ELF-1 (cell line): ENCODE measurements at regions not wholly inside any gene's neighbourhood (a gene's known extent, or its start where the extent isn't known, plus 50 kb on each side); places are given as distances from the start of the nearest gene placed in this dataset.
"Not testable (repeated sequence)": the region's sequence is repeated elsewhere in the genome, so short reads cannot be mapped to it uniquely, and the experiment has no call there.

Experiments used
- DNase-seq: peaks from one replicate; pipeline ENCODE4 v3.0.0-alpha.2; 2016; ENCODE audit warnings: low read depth, low spot score

DNA sequence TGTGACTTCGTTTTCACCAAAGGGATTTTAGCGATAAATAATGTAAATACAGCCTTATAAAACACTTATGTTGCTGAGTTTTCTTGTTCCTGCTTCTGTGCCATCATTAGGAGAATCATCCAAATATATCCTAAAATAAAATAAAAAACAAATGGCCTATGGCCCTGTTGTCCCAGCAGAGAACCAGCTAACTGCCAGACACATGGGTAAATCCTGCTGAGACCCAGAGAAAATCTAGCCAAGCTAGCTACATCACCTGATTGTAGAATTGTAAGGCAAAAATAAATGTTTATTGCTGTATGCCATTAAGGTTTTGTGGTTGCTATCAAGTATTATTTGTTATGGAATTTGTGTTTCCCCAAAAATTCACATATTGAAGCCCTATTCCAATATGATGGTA lies 631.2 kb upstream of the SYNCRIP start:
- DNase-seq, result no peak

DNA sequence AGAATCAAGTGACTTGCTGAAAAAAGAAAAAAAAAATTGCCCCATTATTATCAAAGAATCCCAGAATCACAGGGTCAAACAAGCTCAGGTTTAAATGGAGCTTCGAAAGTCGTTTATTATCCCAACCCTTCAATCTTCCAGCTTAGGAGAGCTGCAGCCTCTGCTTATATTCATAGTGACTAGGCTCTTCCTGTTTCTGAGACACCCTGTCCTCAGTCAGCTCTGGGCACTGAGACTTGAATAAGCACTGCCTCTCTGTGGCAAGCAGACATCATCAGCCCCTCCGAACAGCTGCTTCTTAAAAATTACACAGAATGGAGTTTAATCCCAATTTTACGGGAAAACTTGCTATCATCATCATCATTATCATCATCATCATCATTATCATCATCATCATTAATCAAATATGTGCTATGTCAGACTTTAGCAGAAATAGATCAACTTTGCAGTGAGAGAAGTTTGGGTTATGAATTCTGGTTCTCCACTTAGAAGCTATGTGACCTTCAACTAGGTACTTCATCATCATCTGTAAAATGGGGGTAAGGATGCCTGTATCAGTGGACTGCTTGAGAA lies 614.0 kb upstream of the SYNCRIP start:
- no peak for DNase-seq

DNA sequence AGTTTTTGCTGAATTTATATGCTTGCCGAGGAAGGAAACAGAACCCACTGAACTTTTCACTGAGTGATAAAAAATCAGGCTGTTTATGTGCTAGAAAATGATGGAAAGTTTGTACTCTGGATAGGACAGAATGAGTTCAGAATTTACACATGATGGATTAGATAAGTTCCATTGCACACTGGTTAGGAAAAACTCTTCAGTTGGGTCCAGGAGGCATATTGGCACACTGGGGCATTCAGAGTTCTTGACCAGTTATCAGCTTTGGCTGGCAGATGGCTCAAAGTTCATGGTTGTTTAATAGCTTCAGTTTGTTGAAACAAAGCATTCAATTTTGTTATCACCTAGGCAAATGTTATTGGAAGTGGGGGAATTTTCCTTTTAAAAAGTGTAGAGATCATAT lies 613.3 kb upstream of the SYNCRIP start:
- no peak for DNase-seq

DNA sequence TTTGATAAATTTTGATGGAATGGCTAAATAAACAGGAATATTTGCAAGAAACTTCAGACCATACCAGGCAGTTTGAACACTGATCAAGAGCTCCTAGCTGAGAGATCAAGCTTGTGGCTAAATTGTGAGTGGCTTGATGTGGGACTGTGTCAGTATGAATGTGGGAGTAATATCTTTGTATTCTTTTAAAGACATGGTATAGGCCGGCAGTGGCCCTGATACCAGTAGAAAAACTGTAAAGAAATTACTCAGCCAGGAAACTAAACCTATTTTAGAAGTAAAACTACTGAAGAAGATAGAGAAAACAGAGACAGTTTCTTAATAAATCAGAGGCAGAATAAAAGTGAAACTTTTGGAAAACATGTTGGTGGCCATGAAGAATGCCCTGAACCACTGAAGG lies 608.4 kb upstream of the SYNCRIP start:
- DNase-seq, result no peak

DNA sequence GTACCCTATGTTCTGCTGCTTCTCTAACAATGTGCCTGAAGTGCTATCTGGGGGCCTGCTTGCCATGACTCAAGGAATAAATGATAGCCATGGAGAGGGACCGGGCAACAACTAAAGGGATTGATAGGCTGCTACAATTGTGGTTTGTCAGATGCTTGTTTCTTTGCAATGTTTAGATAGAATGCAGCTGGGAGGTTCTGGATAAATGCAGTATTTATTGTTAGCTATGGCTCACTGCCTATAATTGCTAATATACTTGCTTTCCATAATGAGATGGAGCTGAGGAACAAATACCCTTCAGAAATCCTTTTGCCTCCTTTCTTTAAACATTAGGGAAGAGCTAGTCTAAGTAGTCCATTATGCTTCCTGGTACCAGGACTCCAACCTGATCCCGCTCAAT lies 575.2 kb upstream of the SYNCRIP start:
- no peak for DNase-seq

DNA sequence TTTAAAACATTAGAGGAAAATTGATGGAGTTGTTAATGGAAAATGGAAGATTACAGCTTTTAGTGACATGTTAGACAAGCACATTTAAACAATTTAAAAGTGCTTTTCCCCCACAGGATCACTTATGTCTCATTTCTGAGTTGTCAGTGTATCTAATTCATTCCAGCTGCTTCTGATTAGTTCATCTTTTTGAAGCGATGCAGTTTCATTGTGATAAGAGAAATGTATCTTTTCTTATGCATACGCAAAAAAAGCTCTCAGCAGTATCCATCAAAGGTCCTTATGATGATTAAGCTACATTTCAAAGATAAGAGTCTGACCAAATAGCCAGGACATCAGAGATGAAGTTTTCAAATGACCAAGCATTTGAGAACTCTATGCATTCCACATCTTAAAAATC lies 572.6 kb upstream of the SYNCRIP start:
- no peak for DNase-seq

DNA sequence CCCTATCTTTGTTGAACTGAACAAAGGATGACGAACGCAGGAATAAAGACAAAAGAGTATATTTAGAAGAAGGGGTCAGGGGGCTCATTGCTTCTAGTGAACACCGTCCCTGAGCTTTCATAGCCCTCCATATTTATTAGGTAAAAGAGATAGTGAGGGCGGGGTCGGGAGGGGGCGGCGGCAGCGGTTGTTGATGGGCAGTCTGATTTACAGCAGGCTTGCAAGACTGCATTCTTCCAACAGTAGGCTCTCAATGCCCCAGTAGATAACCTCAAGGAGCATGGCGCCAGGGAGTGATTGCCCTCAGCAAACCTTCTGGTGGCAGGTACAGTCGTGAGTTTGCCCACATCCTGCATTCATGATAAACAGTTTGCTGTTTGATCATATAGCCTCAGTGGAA lies 563.3 kb upstream of the SYNCRIP start:
- DNase-seq, result no peak

DNA sequence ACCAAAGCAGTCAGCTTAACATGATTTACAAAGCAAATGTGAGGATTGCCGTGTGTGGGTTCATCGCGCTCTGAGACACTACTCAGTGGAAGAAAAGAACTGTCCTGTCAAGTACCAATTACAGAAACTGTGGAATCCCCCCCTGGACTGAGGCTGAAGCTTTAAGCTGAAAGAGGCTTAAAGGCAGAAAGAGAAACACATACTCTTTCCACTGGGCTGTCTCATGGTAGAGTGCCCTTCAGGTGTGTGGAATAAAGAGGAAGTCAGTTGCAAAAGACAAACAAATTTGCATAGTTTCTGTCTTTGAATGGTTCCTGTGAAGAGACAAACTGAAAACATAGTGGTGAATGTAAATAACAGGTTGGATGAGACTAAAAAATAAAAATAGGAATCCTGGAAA lies 560.4 kb upstream of the SYNCRIP start:
- DNase-seq, result no peak

DNA sequence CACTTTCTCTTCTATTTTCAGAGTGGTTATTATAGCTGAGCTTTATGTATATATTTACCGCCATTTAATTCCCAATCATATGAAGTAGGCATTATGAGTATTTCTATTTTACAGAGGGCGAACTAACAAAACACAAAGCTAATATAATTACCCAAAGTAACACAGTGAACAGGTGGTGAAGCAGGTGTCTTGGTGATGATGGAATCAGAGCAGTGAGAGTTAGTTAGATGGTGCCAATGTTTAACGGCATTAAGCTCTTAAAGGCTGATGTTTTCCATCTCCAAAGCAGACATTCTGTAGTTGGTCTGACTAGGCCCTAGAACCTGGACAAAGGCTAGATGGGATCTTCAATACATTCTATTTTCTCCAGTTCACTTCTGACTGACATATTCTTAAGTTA lies 551.1 kb upstream of the SYNCRIP start:
- no peak for DNase-seq

DNA sequence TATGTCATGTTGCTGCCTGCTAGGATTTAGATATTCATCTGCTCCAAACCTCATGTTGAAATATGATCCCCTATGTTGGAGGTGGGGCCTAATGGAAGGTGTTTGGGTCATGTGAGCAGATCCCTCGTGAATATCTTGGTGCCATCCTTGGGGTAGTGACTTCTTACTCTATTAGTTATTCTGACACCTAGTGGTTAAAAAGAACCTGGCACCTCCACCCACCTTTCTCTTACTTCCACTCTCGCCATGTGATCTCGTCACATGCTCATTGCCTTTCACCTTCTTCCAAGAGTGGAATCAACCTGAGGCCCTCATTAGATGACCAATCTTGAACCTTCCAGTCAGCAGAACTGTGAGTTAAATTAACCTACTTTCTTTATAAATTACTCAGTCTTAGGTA lies 549.4 kb upstream of the SYNCRIP start:
- peak; percentile 48 for DNase-seq

DNA sequence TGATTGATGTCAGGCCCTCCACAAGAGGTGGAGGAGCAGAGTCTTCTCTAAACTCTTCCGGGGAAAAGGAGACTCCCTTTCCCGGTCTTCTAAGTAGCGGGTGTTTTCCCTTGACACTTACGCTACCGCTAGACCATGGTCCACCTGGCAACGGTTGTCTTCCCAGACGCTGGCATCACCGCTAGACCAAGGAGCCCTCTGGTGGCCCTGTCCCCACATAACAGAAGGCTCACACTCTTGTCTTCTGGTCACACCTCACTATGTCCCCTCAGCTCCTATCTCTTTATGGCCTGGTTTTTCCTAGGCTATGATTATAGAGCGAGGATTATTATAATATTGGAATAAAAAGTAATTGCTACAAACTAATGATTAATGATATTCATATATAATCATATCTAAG lies 532.5 kb upstream of the SYNCRIP start:
- DNase-seq, result peak; percentile 63

DNA sequence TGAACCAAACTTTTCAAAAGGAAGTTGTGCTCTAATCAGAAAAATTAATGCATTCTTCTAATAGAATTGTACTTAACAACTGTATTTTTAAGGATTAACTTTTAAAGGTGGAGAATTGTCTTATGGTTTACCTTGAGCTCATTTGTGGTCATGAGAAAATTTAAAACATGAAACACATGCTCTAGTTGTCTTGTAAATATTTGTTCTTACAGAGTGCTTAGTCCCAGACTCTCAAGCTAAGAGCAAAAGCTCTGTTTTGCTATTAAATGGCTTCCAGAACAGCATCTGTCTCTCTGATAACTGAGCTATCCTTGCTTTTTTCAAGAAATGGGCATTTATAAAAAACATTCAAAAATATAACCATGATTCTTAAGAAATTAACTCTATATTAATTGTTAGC lies 512.2 kb upstream of the SYNCRIP start:
- no peak for DNase-seq

DNA sequence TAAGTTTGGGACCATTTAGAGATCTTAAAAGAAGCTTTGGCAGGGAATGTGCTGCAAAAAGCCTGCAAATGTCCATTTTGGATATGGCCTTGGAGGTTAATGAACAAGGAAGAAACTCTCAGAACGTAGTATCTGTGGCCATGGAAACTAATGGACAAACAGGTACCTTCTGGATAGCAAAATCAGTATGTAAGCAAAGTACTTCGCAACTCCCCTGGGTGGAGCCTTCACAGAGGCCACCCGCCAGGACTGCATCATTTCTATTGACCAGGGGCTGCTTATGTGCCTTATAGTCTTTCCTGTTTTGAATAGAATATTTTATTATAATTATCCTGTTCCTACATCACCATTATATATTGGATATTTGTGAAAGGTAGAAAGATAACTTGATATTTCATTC lies 510.8 kb upstream of the SYNCRIP start:
- no peak for DNase-seq

DNA sequence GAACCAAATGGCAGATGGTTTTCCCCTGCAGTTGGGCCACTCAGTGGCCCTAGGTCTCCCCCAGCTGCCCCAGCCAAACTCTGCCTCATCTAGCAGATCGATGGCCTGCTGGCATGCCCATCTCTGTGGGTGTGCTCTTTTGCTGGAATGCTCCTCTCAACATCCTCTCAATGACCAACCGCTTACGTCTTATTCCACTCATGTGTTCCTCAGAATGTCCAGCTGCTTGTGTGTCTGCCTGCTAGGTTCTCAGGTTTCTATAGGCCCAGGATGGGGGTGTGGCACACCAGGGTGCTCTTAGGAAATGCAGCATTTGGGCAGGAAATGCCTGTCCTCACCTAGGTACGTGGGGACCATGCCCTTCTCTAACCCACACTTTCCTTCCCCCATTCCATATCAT lies 509.9 kb upstream of the SYNCRIP start:
- DNase-seq, result no peak

DNA sequence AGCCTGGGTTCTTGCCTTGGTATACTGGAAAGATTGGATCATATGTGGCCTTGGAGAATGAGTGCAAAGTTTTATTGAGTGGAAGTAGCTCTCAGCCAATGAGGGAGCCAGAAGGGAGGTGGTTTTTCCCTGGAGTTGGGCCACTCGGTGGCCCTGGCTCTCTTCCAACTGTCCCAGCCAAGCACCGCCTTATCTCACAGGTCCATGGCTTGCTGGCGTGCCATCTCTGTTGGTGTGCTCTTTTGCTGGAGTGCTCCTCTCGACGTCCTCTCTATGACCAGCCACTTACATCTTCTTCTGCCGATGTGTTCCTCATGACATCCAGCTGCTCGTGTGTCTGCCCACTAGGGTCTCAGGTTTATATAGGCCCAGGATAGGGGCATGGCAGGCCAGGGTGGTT lies 505.9 kb upstream of the SYNCRIP start:
- DNase-seq, result no peak

DNA sequence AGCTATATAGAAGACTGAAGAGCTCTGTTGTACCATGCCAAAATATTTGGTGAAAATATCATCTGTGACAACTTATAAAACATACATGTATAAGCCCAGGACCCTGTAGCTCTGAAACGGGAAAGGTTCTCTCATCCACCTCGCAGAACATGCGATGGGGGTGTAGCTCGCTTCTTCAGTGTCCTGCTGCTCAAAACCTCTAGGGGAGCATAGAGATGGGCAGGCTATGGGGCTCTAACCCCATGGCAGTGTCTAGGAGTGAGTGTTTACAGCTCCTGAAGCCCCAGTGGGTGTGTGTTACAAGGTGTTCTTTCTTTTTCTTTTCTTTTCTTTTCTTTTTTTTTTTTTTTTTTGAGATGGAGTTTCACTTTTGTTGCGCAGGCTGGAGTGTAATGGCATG lies 505.2 kb upstream of the SYNCRIP start:
- DNase-seq, result no peak

DNA sequence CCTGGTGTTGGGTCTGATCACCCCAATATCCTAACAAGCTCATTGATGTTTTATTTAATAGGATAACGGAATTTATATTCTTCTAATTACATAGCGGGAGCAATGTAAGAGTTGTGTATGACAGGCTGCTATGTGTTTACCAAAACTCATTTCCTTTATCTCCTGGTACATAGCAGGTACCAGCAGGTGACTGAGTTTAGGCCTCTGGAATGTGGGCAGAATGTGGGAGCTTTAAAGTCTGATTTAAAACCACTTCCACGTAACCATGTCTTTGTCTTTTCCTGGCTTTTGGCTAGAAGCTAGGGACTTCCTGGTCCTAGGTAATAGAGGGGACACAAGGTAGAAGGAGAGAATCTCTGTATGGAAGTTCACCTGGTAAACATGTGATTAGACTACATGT lies 504.6 kb upstream of the SYNCRIP start:
- no peak for DNase-seq

DNA sequence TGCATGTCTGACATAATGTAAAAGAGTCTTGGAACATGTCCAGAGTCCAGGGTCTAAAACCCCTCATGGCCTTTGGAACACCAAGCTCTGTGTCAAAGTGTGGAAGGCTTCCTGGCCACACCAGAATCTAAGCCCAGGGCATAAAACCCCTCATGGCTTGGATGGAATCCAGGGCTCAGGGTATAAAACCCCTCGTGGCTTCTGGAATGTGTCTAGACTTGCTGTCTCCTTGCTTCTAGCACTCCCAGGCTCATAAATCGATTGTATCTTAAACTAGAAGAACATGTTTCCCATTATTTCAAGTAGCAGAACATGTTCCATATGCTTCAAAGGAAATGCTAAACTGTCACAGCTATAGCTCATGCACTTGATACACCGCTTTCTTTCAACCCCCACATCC lies 504.1 kb upstream of the SYNCRIP start:
- not testable (repeated sequence) for DNase-seq

DNA sequence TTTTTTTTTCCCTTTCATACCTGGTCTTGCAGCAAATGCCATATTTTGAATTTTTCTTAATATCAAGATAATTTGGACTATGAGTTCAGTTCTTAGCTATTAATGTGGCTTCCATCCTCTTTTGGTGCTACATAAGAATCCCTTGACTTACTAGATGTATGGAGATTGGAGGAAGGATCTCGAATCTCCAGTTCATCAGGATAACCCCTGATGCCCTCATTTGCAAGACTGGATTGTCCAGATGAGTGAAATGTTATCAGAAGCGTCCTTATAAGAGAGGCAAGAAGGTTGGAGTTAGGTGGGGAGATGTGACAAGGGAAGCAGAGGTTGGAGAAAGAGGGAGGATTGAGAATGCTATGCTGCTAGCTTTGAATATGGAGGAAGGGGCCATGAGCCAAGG lies 499.6 kb upstream of the SYNCRIP start:
- DNase-seq, result no peak

DNA sequence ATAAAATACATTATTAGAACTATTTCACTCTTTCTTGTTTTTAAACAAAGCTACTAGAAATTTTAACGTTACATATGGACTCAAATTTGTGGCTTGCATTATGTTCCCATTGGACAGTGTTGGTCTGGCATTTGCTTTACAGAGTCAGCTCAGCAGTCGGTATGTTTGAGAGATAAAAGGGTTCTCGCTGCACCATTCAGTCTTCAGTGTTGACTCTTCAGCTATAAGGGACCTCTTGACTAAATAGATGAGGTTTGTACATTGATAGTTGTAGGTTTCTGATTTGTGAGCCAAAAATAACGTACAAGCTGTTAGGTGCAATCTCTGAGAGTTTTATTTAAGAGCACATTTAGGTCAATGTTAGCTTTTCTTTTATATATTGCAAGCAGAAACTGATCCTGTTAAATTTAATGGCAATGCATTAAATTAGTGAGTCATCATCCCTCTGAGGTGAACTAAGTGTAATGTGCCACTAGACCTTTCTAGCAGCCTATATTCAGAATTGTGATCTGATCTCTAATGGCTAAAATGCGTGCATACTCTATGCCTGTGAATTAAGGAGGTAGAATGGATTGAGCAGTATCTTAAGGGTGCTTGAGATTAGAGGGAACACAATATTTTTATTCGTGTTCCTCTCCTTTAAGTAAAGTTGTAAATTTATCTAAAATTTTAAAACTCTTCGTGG lies 485.6 kb upstream of the SYNCRIP start:
- no peak for DNase-seq

DNA sequence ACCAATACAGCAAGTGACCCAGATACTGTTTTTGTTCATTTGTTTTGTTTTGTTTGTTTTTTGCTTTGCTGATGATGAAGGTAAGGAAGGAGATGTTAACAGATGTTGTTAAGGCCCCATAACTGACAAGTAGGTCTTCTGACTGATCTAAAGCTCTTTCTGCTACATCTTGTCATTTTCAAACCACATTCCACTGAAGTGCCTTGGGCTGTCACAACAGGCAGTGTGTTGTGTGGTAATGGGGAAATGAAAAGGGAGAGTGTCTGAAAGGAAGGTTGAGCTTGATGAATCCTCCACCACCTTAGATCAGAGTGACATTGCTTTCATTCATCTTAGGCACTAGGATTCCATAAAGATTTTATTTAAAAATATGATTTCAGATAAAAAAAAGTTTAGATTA lies 479.4 kb upstream of the SYNCRIP start:
- peak; percentile 2 for DNase-seq

DNA sequence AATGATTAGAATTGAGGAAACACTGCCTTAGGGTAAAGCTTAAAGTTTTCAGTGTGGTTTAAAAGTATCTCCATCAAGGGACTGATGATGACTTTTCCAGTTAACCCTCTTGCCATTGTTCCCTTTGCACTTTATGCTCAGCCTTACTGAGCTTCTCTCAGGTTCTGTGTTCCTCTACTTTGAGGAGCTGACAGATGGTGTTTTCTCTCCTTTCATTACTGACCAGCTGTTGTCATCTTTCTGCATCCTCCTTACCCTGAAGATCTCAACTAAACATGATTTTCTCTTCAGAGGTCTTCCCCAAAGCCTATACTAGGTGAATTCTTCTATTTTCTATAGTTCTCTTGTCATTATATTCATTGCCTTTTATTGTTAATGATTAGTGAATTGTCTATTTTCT lies 475.6 kb upstream of the SYNCRIP start:
- DNase-seq, result no peak

DNA sequence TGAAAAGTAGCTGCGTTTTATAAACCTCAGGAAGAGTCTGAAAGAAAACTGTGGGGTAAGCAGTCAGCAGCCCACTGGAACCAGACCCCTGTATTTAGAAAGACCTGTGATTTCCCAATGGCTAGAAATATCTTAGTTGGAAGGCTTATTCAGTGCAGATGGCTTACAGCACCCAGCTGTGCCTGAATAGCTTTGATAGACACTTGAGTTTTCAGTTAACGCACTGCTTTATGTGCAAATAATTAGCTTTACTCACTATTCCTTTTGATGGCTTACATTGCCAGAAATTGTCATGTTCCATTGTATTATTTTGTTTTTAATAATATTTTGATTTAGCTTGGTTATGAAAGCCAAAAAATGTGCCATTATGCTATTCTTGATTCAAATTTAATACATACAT lies 465.3 kb upstream of the SYNCRIP start:
- no peak for DNase-seq

DNA sequence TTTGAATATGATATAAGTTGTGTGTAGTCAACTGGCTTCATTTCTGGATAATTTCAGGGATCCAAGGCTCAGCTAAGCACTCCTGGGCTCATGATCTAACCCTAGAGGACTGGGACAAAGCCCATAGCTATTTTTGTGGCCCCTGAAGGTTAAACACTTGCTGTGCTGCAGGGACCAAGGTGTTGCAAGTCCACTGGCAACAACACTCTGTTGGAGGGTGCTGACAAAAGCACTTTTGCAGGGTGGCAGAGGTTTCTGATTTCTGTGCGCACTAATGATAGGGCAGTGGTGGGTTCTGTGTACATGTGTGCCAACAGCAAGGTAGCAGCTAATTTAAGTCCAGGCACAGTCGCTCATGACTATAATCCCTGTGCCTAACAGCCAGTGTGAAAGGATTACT lies 445.3 kb upstream of the SYNCRIP start:
- DNase-seq, result no peak
